ENCODE measurements at regions not wholly inside any gene's neighbourhood (a gene's known extent, or its start where the extent isn't known, plus 50 kb on each side); places are given as distances from the start of the nearest gene placed in this dataset.
"Not testable (repeated sequence)": the region's sequence is repeated elsewhere in the genome, so short reads cannot be mapped to it uniquely, and the experiment has no call there.

- no peak for DNase-seq
Observed at GRCh38 chr2:62654876-62655359, 50.6 kb upstream of the EHBP1 start.

- DNase-seq, result no peak
Observed at GRCh38 chr2:62654423-62654791, 51.1 kb upstream of the EHBP1 start.

- DNase-seq, result no peak
Observed at GRCh38 chr2:62653582-62654422, 51.7 kb upstream of the EHBP1 start.

DNA sequence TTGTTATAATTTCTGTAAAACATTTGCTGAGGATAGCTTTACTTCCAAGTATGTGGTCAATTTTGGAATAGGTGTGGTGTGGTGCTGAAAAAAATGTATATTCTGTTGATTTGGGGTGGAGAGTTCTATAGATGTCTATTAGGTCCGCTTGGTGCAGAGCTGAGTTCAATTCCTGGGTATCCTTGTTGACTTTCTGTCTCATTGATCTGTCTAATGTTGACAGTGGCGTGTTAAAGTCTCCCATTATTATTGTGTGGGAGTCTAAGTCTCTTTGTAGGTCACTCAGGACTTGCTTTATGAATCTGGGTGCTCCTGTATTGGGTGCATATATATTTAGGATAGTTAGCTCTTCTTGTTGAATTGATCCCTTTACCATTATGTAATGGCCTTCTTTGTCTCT lies 56.4 kb upstream of the EHBP1 start:
- DNase-seq, result not testable (repeated sequence)

GRCh38 chr2:62643100-62643471 lies 62.4 kb upstream of the EHBP1 start:
- no peak for DNase-seq

DNA sequence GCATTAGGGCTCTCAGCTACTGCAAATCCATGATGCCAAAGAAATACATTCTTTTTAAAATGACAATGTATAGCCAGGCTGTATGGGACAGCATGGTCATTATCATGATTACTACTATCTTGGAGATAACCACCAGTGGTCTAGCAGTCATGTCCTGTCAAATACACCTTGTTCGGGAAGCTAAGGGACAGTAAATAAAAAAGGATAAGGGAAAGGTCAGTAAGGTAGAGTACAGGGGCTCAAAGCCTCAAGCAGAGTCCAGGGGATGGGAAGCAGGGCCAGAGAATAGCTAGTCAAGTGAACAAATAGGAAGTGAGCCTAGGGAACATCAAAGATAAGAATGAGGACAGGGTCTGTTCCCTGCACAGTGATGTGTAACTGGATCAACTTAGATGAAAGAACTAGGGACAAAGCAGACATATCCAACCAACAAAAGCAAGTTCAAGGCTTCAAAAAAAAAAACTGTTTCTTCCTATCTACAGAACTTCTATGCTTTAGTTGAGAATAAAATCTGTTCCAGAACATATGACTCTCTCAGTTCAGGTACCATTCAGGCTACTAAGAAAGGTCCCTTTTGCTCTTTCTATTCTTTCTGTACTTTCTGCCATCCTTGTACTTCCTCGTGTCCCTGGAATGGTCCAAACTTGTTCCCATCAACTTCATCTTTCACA lies 62.9 kb upstream of the EHBP1 start:
- no peak for DNase-seq

- DNase-seq, result no peak
Observed at GRCh38 chr2:62641936-62642335, 63.6 kb upstream of the EHBP1 start.

GRCh38 chr2:62641410-62641843 lies 64.1 kb upstream of the EHBP1 start:
- DNase-seq, result no peak

DNA sequence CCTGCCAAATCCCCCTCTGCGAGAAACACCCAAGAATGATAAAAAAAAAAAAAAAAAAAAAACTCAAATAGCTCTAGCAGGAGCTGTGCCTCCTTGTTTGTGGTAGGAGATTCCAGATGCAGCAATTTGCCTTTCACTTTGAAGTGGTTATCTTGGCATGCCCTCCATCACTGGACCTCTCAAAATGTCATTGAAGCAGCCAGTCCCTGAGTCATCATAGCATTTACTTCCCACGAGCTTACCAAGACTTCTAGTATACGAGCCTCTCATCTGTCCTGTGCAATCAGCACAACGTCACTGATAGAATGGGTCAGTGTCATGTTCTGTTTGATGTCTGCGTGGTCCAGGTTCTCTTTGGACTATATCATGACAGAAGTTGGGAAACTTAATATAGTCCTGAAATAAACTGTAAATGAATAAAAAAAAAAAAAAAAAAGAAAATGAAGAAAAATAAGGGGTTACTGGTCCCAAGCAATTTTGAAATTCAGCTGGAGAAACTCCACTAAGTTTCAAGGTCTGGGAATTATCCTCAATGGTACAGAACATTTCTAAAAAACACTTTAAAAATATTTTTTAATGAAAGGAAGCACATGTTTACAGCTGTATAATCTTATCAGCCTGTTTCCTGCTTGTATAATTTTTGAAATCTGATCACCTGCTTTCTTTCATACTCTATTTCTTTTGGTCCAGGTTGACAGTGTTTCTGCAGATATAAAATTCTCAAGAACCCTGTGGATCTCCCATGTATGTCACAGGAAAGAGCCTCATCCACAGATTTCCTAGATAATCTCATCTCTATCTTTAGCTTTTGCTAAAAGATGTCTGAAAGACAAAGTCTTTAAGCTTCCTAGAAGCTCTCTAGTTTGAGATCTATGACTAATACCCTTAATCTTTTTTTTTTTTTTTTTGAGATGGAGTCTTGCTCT lies 74.1 kb upstream of the EHBP1 start:
- DNase-seq, result no peak

DNA sequence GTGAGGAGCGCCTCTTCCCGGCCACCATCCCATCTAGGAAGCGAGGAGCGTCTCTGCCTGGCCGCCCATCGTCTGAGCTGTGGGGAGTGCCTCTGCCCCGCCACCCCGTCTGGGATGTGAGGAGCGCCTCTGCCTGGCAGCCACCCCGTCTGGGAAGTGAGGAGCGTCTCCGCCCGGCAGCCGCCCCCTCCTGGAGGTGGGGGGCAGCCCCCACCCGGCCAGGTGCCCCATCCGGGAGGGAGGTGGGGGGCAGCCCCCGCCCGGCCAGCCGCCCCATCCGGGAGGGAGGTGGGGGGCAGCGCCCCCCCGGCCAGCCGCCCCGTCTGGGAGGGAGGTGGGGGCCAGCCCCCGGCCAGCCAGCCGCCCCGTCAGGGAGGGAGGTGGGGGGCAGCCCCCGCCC lies 75.3 kb upstream of the EHBP1 start:
- DNase-seq, result not testable (repeated sequence)

DNA sequence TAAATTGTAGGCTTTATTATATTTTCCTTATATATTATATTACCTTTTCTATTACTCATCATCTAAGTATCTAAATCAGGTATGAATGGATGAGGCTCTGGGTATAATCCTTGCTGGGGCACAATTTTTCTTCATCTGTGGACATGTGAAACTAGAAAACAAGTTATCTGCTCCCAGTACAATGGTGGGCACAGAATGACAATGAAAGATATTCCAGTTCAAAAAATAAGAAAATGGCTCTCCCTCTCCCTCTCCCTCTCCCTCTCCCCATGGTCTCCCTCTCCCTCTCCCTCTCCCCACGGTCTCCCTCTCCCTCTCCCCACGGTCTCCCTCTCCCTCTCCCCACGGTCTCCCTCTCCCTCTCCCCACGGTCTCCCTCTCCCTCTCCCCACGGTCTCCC lies 76.2 kb upstream of the EHBP1 start:
- not testable (repeated sequence) for DNase-seq

DNA sequence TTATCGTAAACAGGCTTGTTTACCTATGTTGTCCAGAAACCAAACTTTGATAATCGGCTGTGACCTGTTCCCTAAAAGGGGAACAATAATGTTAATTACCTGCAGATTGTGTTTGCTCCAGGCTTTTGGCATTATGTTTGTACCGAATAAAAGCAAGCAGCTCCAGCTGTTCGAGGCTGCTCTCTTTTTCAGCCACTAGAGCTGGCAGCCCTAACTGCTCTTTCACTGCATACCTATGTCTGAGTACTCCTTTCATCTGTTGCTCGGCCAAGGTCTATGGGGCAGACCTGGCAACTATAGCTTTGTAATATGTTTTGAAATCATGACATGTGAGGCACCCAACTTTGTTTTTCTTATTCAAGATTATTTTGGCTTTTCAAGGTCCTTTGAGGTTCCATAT lies 77.8 kb upstream of the EHBP1 start:
- no peak for DNase-seq

GRCh38 chr2:62624855-62625254 lies 80.7 kb upstream of the EHBP1 start:
- DNase-seq, result no peak

DNA sequence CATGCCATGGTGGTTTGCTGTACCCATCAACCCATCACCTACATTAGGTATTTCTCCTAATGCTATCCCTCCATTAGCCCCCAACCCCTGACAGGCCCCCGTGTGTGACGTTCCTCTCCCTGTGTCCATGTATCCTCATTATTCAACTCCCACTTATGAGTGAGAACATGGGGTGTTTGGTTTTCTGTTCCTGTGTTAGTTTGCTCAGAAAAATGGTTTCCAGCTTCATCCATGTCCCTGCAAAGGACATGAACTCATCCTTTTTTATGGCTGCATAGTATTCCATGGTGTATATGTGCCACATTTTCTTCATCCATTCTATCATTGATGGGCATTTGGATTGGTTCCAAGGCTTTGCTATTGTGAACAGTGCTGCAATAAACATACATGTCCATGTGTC lies 89.0 kb upstream of the EHBP1 start:
- DNase-seq, result not testable (repeated sequence)

GRCh38 chr2:62611854-62612253 lies 93.7 kb upstream of the EHBP1 start:
- no peak for DNase-seq

- DNase-seq, result not testable (repeated sequence)
Observed at GRCh38 chr2:62605471-62605870, 99.5 kb upstream of the TMEM17 start.

- no peak for DNase-seq
Observed at GRCh38 chr2:62604336-62604735, 98.3 kb upstream of the TMEM17 start.

GRCh38 chr2:62603154-62603712 lies 97.2 kb upstream of the TMEM17 start:
- DNase-seq, result no peak

DNA sequence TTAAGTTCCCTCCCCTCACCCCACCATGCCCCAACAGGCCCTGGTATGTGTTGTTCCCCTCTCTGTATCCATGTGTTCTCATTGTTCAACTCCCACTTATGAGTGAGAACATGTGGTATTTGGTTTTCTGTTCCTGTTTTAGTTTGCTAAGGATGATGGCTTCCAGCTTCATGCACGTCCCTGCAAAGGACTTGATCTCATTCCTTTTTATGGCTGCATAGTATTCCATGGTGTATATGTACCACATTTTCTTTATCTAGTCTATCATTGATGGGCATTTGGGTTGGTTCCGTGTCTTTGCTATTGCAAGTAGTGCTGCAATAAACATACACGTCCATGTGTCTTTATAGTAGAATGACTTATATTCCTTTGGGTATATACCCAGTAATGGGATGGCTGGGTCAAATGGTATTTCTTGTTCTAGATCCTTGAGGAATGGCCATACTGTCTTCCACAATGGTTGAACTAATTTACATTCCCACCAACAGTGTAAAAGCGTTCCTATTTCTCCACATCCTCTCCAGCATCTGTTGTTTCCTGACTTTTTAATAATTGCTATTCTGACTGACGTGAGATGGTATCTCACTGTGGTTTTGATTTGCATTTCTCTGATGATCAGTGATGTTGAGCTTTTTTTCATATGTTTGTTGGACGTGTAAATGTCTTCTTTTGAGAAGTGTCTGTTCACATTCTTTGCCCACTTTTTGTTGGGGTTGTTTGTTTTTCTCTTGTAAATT lies 93.8 kb upstream of the TMEM17 start:
- not testable (repeated sequence) for DNase-seq

GRCh38 chr2:62597323-62597722 lies 91.3 kb upstream of the TMEM17 start:
- no peak for DNase-seq
